Stimulated activated naive CD8-positive, alpha-beta T cell treated with anti-CD3 and anti-CD28 coated beads, Interleukin-15, Interleukin-2, amounts not matched to agents 100 ng/mL and 50 ng/mL, for 24 hours (primary cell): ENCODE measurements at regions not wholly inside any gene's neighbourhood (a gene's known extent, or its start where the extent isn't known, plus 50 kb on each side); places are given as distances from the start of the nearest gene placed in this dataset.

ENCODE experiments used
- H3K27ac Mint-ChIP-seq: one replicate; pipeline ENCODE4 v1.8.0; 2021; ENCODE audit warnings: mild to moderate bottlenecking, mixed read lengths
- H3K27me3 Mint-ChIP-seq: one replicate; pipeline ENCODE4 v1.8.0; 2021; ENCODE audit warnings: mixed read lengths
- H3K36me3 Mint-ChIP-seq: one replicate; pipeline ENCODE4 v1.8.0; 2021; ENCODE audit warnings: low read depth, mixed read lengths
- H3K4me1 Mint-ChIP-seq: one replicate; pipeline ENCODE4 v1.8.0; 2021; ENCODE audit warnings: low read depth, mixed read lengths
- H3K4me3 Mint-ChIP-seq: one replicate; pipeline ENCODE4 v1.8.0; 2021; ENCODE audit warnings: mild to moderate bottlenecking, mixed read lengths
- H3K9me3 Mint-ChIP-seq: one replicate; pipeline ENCODE4 v1.8.0; 2021; ENCODE audit warnings: mixed read lengths

DNA sequence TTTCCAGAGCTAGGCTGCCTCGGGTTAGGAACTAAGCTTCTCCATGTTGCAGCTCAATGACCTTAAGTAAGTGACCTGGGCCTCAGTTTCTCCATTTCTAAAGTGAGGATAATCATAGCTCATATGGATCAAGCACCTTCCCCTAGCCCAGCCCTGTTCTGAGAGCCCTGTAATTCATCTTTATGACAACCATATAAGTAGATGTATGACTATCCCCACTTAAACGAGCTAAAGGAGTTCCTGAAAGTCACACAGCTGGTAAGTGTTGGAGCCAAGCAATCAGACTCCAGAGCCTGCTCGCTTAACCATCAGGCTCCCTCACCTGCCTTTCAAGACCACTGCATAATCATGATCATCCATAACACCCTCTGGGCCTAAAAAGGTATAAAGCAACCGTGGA is 135.4 kb downstream of the SP3 start:
- Mint-ChIP-seq H3K27ac (no peak overlapping the region), H3K36me3 (no peaks in the 10 kb centered on the region), H3K9me3 (no peaks in the 10 kb centered on the region), H3K27me3 (peaks cover 5% of the 10 kb centered on the region), H3K4me3 (no peak overlapping the region), H3K4me1 (no peaks in the 10 kb centered on the region)

GRCh38 chr2:173830170-173830569 is 135.0 kb downstream of the SP3 start:
- Mint-ChIP-seq H3K4me1 (no peaks in the 10 kb centered on the region), H3K27ac (no peak overlapping the region), H3K27me3 (peaks cover 5% of the 10 kb centered on the region), H3K4me3 (no peak overlapping the region), H3K36me3 (no peaks in the 10 kb centered on the region), H3K9me3 (no peaks in the 10 kb centered on the region)

- Mint-ChIP-seq H3K36me3 (no peaks in the 10 kb centered on the region), H3K4me3 (no peak overlapping the region), H3K27me3 (peaks cover 5% of the 10 kb centered on the region), H3K4me1 (no peaks in the 10 kb centered on the region), H3K27ac (no peak overlapping the region), H3K9me3 (no peaks in the 10 kb centered on the region)
Measured at GRCh38 chr2:173831312-173832229, 133.6 kb downstream of the SP3 start.

DNA sequence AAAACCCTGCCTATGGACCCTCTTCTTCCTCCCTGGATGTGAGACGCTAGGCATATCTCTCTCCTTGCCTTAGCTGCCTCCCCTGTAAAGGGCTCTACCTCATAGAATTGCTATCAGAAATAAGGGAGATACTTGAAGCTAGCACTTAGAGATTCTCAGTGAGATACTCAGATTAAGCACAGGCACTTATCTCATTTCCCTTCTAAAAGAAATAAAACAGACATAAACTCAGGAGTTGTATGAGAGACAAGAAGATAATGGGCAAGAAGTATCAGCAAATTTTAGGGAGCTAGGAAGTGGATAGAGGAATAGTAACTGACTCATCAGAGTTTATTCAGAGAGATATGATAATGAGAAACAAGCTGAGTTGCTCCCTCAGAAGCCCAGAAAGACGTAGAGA is 131.0 kb downstream of the SP3 start:
- no peaks in the 10 kb centered on the region for H3K36me3 Mint-ChIP-seq
- no peaks in the 10 kb centered on the region for H3K27me3 Mint-ChIP-seq
- no peaks in the 10 kb centered on the region for H3K4me1 Mint-ChIP-seq
- H3K27ac Mint-ChIP-seq, result no peak overlapping the region
- no peaks in the 10 kb centered on the region for H3K9me3 Mint-ChIP-seq
- H3K4me3 Mint-ChIP-seq, result no peak overlapping the region

- H3K27ac Mint-ChIP-seq, result no peak overlapping the region
- H3K4me1 Mint-ChIP-seq, result no peaks in the 10 kb centered on the region
- no peaks in the 10 kb centered on the region for H3K9me3 Mint-ChIP-seq
- no peak overlapping the region for H3K4me3 Mint-ChIP-seq
- H3K27me3 Mint-ChIP-seq, result no peaks in the 10 kb centered on the region
- no peaks in the 10 kb centered on the region for H3K36me3 Mint-ChIP-seq
Measured at GRCh38 chr2:173835726-173836125, 129.4 kb downstream of the SP3 start.

GRCh38 chr2:173841110-173841509 is 124.1 kb downstream of the SP3 start:
- Mint-ChIP-seq H3K36me3 (no peaks in the 10 kb centered on the region), H3K4me3 (no peak overlapping the region), H3K4me1 (no peaks in the 10 kb centered on the region), H3K9me3 (no peaks in the 10 kb centered on the region), H3K27me3 (peaks cover 24% of the 10 kb centered on the region), H3K27ac (no peak overlapping the region)

- H3K9me3 Mint-ChIP-seq, result no peaks in the 10 kb centered on the region
- H3K27me3 Mint-ChIP-seq, result peaks cover 38% of the 10 kb centered on the region
- H3K4me3 Mint-ChIP-seq, result no peak overlapping the region
- H3K4me1 Mint-ChIP-seq, result no peaks in the 10 kb centered on the region
- no peak overlapping the region for H3K27ac Mint-ChIP-seq
- no peaks in the 10 kb centered on the region for H3K36me3 Mint-ChIP-seq
Measured at GRCh38 chr2:173843526-173843925, 121.6 kb downstream of the SP3 start.

DNA sequence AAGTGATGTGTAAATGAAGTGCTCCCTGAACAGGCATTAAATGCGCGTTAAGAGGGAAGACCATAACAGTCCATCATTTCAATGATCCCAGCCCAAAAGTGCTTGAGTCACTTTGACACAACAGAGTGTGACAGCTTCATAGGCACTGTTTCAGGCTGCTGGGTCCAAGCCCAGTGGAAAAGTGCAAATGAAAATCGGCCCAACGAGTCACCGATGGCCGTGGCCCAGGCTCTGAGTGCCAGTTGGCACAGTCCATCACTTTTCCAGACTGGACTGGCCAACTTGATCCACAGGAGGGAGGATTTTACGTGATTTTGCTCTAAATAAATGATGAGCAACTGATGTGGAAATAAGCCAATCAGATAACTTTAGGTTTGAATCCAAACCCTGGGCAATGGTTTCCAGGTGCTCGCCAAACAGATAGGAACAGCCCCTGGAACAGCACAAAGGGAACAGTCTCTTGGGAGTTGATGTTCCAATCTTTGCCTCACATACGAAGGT is 114.0 kb downstream of the SP3 start:
- Mint-ChIP-seq H3K27ac (no peak overlapping the region), H3K4me1 (no peaks in the 10 kb centered on the region), H3K27me3 (peaks cover 14% of the 10 kb centered on the region), H3K4me3 (no peak overlapping the region), H3K9me3 (no peaks in the 10 kb centered on the region), H3K36me3 (no peaks in the 10 kb centered on the region)

- Mint-ChIP-seq H3K27me3 (no peaks in the 10 kb centered on the region), H3K4me3 (no peak overlapping the region), H3K36me3 (no peaks in the 10 kb centered on the region), H3K4me1 (no peaks in the 10 kb centered on the region), H3K9me3 (no peaks in the 10 kb centered on the region), H3K27ac (no peak overlapping the region)
Measured at GRCh38 chr2:173854141-173854540, 111.0 kb downstream of the SP3 start.

DNA sequence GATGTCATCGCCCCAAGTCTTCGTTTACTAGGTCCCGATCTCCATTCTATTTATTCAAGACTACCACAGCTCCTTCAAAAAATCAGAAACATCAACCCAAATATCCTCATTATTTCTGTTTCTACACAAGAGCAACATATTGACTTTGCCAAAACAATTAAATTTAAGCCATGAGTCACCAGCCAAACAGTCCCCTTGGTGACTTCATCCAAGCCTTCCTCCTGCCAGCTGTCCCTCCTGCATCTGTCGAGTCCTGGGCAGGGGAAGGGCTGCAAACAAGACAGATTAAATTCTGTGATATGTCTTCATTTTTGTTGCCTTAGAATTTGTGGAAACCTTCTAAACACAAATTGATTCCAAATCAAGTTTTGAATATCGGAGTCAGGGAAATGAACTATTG is 110.3 kb downstream of the SP3 start:
- no peaks in the 10 kb centered on the region for H3K36me3 Mint-ChIP-seq

DNA sequence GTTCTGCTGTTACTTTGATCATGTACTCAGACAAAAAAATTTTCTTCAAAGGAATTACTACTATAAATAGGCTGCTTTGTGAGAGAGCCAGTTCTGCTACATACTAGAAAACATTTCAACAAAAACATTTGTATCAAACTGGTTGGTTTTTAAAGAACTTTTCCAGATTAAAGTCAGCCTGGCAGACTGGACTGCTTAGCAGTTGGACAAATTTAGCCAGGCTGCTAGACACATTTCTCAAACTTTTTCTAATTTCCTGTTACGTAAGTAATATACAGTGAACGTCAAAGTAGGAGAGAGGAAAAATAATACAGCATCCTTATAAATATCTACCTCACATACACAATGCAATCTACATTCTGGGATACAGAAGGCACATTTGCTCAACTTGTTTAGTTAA is 109.5 kb downstream of the SP3 start:
- Mint-ChIP-seq H3K4me3 (no peak overlapping the region), H3K4me1 (peaks cover 2% of the 10 kb centered on the region), H3K27ac (no peak overlapping the region), H3K9me3 (no peaks in the 10 kb centered on the region), H3K36me3 (no peaks in the 10 kb centered on the region), H3K27me3 (no peaks in the 10 kb centered on the region)

More for the DNA sequence above, 110.3 kb downstream of the SP3 start:
- no peaks in the 10 kb centered on the region for H3K27me3 Mint-ChIP-seq
- no peaks in the 10 kb centered on the region for H3K4me1 Mint-ChIP-seq
- no peak overlapping the region for H3K4me3 Mint-ChIP-seq
- H3K27ac Mint-ChIP-seq, result no peak overlapping the region
- H3K9me3 Mint-ChIP-seq, result no peaks in the 10 kb centered on the region
